Left ventricle myocardium inferior (tissue), 1 donor: ENCODE measurements at regions not wholly inside any gene's neighbourhood (a gene's known extent, or its start where the extent isn't known, plus 50 kb on each side); places are given as distances from the start of the nearest gene placed in this dataset.

Source experiments
- DNase-seq: peaks from one replicate; pipeline ENCODE4 v3.0.0-alpha.2; 2020
- H3K27ac ChIP-seq: fragments of 200-600 bp; replicated peaks from 2 replicates; pipeline ENCODE4 v1.8.0; 2021
- H3K27me3 ChIP-seq: fragments of 200-600 bp; 2 replicates; pipeline ENCODE4 v1.8.0; 2021; ENCODE audit warnings: low read depth
- H3K36me3 ChIP-seq: fragments of 200-600 bp; 2 replicates; pipeline ENCODE4 v1.8.0; 2021
- H3K4me1 ChIP-seq: fragments of 200-600 bp; 2 replicates; pipeline ENCODE4 v1.8.0; 2021
- H3K4me3 ChIP-seq: fragments of 200-600 bp; 2 replicates; pipeline ENCODE4 v1.8.0; 2021; ENCODE audit warnings: mild to moderate bottlenecking, moderate library complexity
- H3K9me3 ChIP-seq: fragments of 200-600 bp; replicated peaks from 2 replicates; pipeline ENCODE4 v1.8.0; 2021
- intact Hi-C: fragments of 100-400 bp; cut with micrococcal nuclease; formaldehyde crosslinking; loops from one replicate; pipeline ENCODE4 v1.11.0; 2022
- TF ChIP-seq, protein P1 (sequence below): fragments of 200-600 bp; IDR thresholded peaks from 2 replicates; pipeline ENCODE4 v1.8.0; 2021; ENCODE audit warnings: antibody characterized with exemption, mild to moderate bottlenecking, borderline replicate concordance
- donor health status: DM: no; HTN: yes; CAD: no; lungs with severe emphysema.

DNA sequence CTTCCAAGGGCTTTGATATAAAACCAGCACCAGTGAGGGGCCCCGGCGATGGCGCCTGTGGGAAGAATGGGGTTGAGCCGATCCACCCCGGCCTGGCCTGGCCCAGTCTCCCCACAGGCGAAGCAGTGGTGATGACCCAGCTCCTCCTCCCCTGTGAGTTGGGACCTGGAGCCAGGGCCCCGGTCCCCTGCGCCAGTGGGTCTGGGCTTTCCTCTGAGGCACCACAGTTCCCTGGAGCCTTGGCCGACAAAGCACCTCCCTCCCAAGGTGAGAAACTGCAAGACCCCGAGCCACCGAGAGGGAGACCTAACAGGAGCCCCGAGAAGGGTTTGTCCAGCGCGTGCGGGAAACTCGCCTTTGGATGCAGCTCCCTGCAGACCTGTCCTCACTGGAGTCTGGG is 942.9 kb downstream of the BRD1 start:
- intact Hi-C loops = no loop called here
- H3K27ac ChIP-seq = no peak overlapping the region
- DNase-seq = peak; percentile 5

DNA sequence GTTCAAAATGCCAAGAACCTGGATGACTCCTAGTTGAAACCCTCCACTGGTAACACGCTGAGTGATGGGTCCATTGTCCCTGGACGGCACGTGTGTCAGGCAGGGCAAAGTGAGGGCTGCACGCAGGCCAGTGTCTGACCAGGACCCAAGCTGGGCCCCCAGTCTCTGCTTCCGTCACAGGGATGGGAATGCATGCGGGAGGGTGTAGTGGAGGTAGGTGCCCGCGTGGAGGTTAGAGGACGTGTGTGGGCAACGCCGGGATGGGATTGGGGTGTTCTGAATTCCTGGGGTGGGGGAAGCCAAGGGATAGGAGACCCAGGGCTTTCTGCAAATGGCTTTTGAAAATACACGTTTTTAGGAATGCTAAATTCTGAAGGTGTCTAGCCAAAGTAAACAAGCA is 943.3 kb downstream of the BRD1 start:
- TF ChIP-seq, protein P1, sequence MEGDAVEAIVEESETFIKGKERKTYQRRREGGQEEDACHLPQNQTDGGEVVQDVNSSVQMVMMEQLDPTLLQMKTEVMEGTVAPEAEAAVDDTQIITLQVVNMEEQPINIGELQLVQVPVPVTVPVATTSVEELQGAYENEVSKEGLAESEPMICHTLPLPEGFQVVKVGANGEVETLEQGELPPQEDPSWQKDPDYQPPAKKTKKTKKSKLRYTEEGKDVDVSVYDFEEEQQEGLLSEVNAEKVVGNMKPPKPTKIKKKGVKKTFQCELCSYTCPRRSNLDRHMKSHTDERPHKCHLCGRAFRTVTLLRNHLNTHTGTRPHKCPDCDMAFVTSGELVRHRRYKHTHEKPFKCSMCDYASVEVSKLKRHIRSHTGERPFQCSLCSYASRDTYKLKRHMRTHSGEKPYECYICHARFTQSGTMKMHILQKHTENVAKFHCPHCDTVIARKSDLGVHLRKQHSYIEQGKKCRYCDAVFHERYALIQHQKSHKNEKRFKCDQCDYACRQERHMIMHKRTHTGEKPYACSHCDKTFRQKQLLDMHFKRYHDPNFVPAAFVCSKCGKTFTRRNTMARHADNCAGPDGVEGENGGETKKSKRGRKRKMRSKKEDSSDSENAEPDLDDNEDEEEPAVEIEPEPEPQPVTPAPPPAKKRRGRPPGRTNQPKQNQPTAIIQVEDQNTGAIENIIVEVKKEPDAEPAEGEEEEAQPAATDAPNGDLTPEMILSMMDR = no peak
- peaks cover 49% of the 10 kb centered on the region for H3K27me3 ChIP-seq
- H3K27ac ChIP-seq = no peak overlapping the region
- H3K4me3 ChIP-seq = no peak overlapping the region
- DNase-seq = peak; percentile 1
- no peaks in the 10 kb centered on the region for H3K36me3 ChIP-seq
- no peaks in the 10 kb centered on the region for H3K4me1 ChIP-seq
- no peaks in the 10 kb centered on the region for H3K9me3 ChIP-seq
- intact Hi-C loops = no loop called here

More for the DNA sequence above, 942.9 kb downstream of the BRD1 start:
- TF ChIP-seq, protein P1 = no peak
- Histone ChIP-seq H3K36me3 (no peaks in the 10 kb centered on the region), H3K4me1 (no peaks in the 10 kb centered on the region), H3K4me3 (no peak overlapping the region), H3K27me3 (peaks cover 50% of the 10 kb centered on the region), H3K9me3 (no peaks in the 10 kb centered on the region)

DNA sequence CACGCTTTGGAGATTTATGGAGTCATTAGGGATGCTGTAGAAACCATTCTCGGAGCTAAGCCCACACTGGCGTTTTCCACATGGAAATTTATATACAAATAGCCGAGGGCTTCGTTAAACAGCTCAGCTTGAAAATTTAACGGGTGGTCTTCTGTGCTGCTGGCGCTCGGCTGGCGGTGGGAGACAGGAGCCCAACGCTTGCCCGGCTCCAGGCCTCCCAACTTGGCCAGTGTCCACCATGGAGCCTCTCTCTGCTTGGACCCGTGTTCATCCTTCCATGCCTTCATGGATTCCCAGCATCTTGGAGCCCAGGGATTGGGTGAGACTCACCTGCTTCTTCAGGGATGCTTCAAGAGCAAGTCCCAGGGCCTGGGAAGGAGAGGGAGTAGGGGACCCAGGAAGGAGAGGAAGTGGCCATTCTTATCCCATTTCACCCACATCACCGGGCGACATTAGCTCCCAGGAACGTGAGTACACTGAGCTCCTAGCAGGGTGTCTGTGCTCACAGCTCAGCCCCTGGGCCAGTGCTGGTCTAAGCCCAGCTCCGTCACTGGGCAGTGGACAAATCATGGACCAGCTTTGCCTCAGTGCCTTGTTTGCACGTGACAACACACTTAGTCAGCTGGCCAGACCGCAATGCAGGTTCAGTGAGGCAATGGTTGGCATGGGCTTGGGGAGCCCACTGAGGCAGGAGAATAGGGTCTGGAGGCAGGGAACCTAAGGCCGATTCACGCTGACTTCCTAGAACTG is 944.3 kb downstream of the BRD1 start:
- DNase-seq = peak; percentile 4

DNA sequence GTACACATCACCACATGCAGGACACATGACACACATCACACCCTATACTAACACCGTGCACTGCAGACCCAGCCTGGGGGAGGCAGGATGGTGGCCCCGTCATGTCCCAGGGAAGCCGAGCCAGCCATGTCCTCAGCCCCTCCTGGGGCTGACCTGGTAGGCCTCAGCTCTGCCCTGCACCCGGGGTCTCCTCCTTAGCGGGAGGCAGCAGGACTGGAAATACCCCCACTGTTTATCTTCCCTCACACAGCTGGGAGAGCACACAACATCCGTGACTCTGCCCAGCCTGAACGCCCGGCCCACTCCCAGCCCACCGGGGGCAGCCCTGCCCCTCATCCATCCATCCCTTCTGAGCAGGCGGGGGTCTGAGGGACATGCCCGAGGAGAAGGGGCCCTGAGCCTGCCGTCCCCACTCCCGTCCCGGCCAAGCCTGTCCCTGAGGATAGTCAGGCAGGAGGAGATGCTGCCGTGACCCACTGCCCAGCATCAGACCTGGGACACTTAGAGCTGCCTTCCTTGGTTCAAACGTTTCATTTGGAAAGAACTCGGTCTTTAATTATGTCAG is 945.0 kb downstream of the BRD1 start:
- TF ChIP-seq, protein P1 = no peak

More for the DNA sequence above, 944.3 kb downstream of the BRD1 start:
- Histone ChIP-seq H3K9me3 (no peaks in the 10 kb centered on the region), H3K36me3 (no peaks in the 10 kb centered on the region), H3K4me1 (no peaks in the 10 kb centered on the region), H3K27ac (no peak overlapping the region), H3K4me3 (no peak overlapping the region), H3K27me3 (peaks cover 49% of the 10 kb centered on the region)
- TF ChIP-seq, protein P1 = no peak
- intact Hi-C loops = no loop called here

DNA sequence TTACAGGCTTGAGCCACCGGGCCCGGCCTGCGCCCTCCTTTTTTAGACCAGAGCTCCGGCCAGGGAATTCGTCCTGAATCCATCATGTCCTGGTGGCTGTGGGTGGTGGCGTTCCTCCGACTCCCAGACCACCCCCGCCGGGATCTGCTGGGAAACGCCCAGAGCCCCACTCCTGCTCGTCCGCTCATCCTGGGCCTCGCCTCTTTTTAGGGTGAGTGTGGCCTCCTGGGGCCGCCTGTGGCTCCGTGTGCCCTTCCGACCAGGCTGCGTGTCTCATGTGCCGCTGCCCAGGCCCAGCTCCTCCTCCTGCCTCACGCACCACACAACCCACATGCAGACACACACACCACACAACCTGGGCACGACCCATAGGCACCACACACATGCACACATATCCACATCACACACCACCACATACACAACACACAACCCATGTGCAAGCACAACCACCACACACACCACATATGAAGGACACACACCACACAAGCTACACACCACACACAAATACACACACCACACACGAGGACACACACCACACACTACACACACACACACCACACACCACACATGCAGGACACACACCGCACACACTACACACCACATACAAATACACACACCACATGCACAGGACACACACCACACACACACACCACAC is 946.2 kb downstream of the BRD1 start:
- intact Hi-C loops = no loop called here
- H3K4me3 ChIP-seq = no peak overlapping the region
- no peaks in the 10 kb centered on the region for H3K4me1 ChIP-seq
- peaks cover under 1% of the 10 kb centered on the region for H3K9me3 ChIP-seq
- H3K36me3 ChIP-seq = no peaks in the 10 kb centered on the region
- peak; percentile 4 for DNase-seq
- H3K27ac ChIP-seq = no peak overlapping the region
- TF ChIP-seq, protein P1 = no peak
- peaks cover 44% of the 10 kb centered on the region for H3K27me3 ChIP-seq

More for the DNA sequence above, 945.0 kb downstream of the BRD1 start:
- Histone ChIP-seq H3K36me3 (no peaks in the 10 kb centered on the region), H3K4me1 (no peaks in the 10 kb centered on the region), H3K9me3 (no peaks in the 10 kb centered on the region), H3K27me3 (peaks cover 49% of the 10 kb centered on the region), H3K4me3 (no peak overlapping the region), H3K27ac (no peak overlapping the region)
- intact Hi-C loops = no loop called here
- DNase-seq = peak; percentile 4
